ENCODE measurements at regions not wholly inside any gene's neighbourhood (a gene's known extent, or its start where the extent isn't known, plus 50 kb on each side); places are given as distances from the start of the nearest gene placed in this dataset.

- DNase-seq (ENCODE audit: low read depth in 1 of 2, low spot score in 1 of 2) = no peak
Observed at GRCh38 chr6:118761645-118762044, 110.3 kb upstream of the CEP85L start.

- DNase-seq (ENCODE audit: low read depth in 1 of 2, low spot score in 1 of 2) = no peak
Observed at GRCh38 chr6:118758946-118759345, 107.6 kb upstream of the CEP85L start.

- DNase-seq (ENCODE audit: low read depth in 1 of 2, low spot score in 1 of 2) = no peak
Observed at GRCh38 chr6:118755941-118756646, 104.7 kb upstream of the CEP85L start.

GRCh38 chr6:118752803-118753202 is 101.4 kb upstream of the CEP85L start:
- no peak for DNase-seq (ENCODE audit: low read depth in 1 of 2, low spot score in 1 of 2)

GRCh38 chr6:118751072-118751471 is 99.7 kb upstream of the CEP85L start:
- no peak for DNase-seq (ENCODE audit: low read depth in 1 of 2, low spot score in 1 of 2)

- DNase-seq (ENCODE audit: low read depth in 1 of 2, low spot score in 1 of 2) = no peak
Observed at GRCh38 chr6:118750143-118750542, 98.8 kb upstream of the CEP85L start.

- DNase-seq (ENCODE audit: low read depth in 1 of 2, low spot score in 1 of 2) = no peak
Observed at GRCh38 chr6:118748311-118749062, 97.1 kb upstream of the CEP85L start.

- DNase-seq (ENCODE audit: low read depth in 1 of 2, low spot score in 1 of 2) = no peak
Observed at GRCh38 chr6:118746825-118747174, 95.4 kb upstream of the CEP85L start.

GRCh38 chr6:118746145-118746824 is 94.9 kb upstream of the CEP85L start:
- no peak for DNase-seq (ENCODE audit: low read depth in 1 of 2, low spot score in 1 of 2)

GRCh38 chr6:118745156-118745555 is 93.8 kb upstream of the CEP85L start:
- no peak for DNase-seq (ENCODE audit: low read depth in 1 of 2, low spot score in 1 of 2)

- no peak for DNase-seq (ENCODE audit: low read depth in 1 of 2, low spot score in 1 of 2)
Observed at GRCh38 chr6:118744261-118744941, 93.0 kb upstream of the CEP85L start.

- no peak for DNase-seq (ENCODE audit: low read depth in 1 of 2, low spot score in 1 of 2)
Observed at GRCh38 chr6:118743746-118744145, 92.4 kb upstream of the CEP85L start.

- DNase-seq (ENCODE audit: low read depth in 1 of 2, low spot score in 1 of 2) = no peak
Observed at GRCh38 chr6:118740372-118740771, 89.0 kb upstream of the CEP85L start.

- DNase-seq (ENCODE audit: low read depth in 1 of 2, low spot score in 1 of 2) = no peak
Observed at GRCh38 chr6:118739696-118740353, 88.4 kb upstream of the CEP85L start.

GRCh38 chr6:118736440-118736839 is 85.0 kb upstream of the CEP85L start:
- DNase-seq (ENCODE audit: low read depth in 1 of 2, low spot score in 1 of 2) = peak in 1 of 2 donors; percentile 15

- DNase-seq (ENCODE audit: low read depth in 1 of 2, low spot score in 1 of 2) = no peak
Observed at GRCh38 chr6:118735320-118735719, 83.9 kb upstream of the CEP85L start.

- peak in 1 of 2 donors; percentile 73 for DNase-seq (ENCODE audit: low read depth in 1 of 2, low spot score in 1 of 2)
Observed at GRCh38 chr6:118725944-118726343, 74.6 kb upstream of the CEP85L start.

GRCh38 chr6:118724211-118724610 is 72.8 kb upstream of the CEP85L start:
- no peak for DNase-seq (ENCODE audit: low read depth in 1 of 2, low spot score in 1 of 2)

GRCh38 chr6:118722829-118723813 is 71.7 kb upstream of the CEP85L start:
- no peak for DNase-seq (ENCODE audit: low read depth in 1 of 2, low spot score in 1 of 2)

- DNase-seq (ENCODE audit: low read depth in 1 of 2, low spot score in 1 of 2) = no peak
Observed at GRCh38 chr6:118720125-118720473, 68.7 kb upstream of the CEP85L start.
